ENCODE measurements at regions not wholly inside any gene's neighbourhood (a gene's known extent, or its start where the extent isn't known, plus 50 kb on each side); places are given as distances from the start of the nearest gene placed in this dataset.

DNA sequence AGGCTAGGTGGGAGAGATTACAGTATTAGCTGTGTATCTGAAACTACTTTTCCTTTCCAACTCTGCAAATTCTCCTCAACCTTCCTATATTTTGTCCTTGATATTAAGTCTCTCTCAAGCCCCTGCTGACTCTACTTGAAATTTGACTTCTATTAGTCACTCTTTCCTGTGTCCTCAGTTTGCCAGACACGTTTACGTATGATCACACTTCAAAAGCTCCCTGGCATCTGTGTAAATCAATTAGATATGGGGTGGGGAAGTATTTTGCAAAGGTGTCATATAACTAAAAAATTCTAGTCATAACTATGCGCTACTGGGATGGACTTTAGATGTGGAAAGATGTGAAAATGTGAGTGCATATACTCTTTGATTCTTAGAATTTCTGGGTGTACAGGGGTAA is 67.4 kb upstream of the ARHGAP24 start:
- DNase-seq, result no peak

DNA sequence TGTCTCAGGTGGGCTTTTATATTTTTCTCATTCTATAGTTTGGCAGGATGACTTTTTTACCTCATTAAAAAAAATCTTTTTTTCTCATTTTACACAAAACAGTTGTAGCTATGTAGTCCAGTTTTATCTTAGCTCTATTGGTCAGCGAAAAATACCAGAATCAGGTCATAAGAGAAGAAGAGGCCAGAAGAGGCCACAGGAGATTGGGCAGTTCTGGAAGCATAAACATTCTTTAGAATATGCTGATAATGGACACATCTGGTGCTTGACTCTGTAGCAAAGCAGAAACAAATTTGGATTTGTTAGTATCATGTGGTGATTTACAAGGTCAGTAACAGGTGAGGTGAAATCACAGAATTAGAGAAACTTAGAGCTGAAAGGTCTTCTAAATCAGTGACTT is 66.6 kb upstream of the ARHGAP24 start:
- DNase-seq, result no peak

DNA sequence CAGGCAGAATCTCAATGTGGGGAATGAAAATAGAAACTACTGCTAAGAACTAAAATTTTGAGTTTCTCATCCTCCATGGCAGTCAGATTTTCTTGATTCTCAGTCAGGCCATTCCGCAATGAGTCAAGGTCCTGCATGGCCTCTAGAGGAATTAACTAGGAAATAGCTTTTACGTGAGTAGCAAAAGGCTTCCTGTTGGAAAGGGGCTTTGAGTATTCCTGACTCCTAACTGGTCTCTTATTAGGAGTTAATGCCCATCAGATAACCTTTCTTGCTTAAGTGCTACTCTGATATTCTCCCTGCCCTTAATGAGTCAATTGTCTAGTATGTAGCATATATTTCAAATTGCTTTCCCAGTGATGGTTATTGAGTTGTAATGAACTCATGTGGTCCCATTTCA is 65.7 kb upstream of the ARHGAP24 start:
- DNase-seq, result no peak

DNA sequence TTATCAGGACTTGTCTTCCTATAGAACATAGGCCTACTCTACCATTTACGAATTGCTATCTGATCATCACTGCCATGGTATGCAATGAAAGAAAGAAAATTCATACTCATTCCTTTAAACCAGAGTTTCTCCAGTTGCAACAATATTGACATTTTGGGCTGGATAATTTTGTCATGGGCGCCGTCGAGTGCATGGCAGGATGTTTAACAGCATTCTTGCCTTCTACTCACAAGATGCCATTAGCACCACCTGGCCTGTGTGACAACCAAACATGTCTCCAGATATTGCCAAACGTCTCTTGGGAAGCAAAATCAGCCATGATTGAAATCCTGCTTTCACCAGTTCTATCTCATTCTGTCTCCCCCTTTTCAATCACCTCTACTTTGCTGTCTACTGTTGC is 63.6 kb upstream of the ARHGAP24 start:
- no peak for DNase-seq

DNA sequence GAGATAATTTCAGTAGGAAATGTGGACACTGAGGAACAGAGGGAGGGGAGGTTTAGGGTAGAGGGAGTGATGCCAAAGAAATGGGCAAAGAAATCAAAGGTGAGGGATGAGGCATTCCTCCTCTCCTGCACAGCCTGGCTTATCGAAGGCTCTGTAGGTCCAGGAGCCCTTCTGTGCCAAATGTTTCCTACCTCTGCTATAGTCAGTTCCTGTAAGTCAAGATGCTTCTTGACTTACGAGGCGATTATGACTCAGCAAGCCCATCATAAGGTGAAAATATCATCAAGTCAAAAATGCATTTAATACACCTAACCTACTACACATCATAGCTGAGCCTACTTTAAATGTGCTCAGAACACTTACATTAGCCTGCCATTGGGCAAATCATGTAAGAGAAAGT is 60.0 kb upstream of the ARHGAP24 start:
- no peak for DNase-seq

DNA sequence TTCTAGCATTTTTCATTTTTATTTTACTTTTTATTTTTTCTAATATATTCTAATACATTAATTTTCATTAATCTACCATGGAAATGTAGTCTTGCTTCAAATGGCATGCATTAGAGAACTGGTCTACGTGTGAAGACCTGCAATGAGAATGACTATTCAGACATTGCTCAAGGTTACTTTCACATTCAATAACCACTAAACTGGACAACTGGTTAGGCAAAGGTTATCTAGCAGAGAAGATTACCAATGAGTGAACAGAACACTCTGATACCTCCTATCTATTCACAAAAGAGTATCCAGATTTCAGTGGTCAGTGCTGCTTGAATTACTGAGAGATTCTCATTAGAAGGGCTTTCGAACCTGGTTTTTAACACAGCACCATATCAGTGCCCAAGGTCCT is 58.9 kb upstream of the ARHGAP24 start:
- no peak for DNase-seq

DNA sequence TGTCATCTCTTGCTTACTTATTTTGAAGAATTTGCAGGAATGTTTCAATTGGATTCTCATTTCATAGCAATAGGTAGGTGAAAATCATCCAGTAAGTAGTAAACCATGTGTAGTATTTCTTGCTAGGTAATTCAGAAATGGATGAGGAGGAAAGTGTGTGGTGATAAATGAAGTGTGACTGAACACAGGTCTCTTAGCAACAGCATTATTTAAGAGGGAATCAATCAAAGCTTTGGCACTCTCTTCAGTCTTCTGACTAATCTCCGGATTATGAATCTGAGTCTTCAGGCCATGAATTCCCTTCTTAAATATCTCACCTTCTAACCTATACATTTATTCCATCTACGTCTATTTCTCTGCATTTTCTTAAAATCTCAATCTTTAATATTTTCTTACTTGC is 55.8 kb upstream of the ARHGAP24 start:
- no peak for DNase-seq

DNA sequence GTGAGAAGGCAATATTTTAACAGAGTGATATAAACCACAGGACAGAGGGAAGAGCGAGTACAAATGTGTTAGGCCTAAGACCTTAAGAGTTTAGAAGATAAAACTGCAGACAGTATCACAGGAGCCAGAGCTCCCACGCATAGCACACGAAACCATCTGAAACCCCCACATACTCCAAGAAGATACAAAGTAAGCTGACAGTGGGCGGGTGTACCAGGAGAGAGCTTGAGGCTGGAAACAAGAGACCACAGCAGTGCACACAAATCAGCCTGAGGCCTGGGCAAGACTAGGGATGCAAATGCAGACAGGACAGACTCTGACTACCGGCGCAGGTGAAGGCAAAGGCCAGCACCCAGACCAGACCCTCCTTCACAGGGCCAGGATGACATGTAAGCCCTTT is 54.1 kb upstream of the ARHGAP24 start:
- DNase-seq, result no peak

DNA sequence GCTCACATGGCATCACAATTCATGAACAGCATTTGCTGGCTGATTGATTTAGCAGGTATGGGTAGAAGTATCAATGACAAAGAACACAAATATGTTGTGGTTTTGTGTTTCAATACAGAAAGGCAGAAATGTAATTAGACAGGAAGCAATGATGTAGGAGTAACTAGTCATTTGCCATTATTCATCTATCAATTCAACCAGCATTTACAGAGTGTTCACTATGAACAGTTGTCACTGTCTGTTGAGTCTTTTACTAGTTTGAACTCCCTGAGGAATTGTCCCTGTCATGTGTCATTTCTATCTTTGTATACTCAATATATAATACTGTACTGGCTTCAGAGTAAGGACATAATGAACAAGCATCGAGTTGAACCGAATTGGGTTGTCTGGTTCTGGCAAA is 51.5 kb upstream of the ARHGAP24 start:
- DNase-seq, result no peak

Measured in NCI-H146 (cell line).